ENCODE measurements at regions not wholly inside any gene's neighbourhood (a gene's known extent, or its start where the extent isn't known, plus 50 kb on each side); places are given as distances from the start of the nearest gene placed in this dataset.

DNA sequence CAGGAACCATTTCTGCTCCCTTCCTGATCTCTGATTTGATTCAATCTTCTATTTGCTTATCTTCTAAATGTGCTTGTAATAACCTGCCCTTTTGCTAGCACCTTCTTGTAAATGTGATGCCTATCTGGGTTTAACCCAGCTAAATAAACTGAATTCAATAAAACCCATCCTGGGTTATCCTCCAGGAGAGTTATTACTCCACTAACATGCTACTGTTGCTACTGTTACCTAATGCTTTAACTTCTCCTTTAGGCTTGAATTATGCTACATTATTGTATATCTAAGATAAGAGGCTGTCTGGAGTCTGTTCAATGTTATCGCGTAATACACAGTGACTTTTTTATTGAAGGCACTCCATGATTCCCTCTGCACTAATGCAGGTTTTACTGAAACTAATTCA, 206.5 kb upstream of the CTAGE1 start:
- TF ChIP-seq GATA1 (IDR thresholded peaks at IDR 0.05; ENCODE audit: low read depth, low read length) (no peak), POLR2A (IDR thresholded peaks at IDR 0.05; ENCODE audit: low read length) (no peak)
- DNase-seq, result no peak

DNA sequence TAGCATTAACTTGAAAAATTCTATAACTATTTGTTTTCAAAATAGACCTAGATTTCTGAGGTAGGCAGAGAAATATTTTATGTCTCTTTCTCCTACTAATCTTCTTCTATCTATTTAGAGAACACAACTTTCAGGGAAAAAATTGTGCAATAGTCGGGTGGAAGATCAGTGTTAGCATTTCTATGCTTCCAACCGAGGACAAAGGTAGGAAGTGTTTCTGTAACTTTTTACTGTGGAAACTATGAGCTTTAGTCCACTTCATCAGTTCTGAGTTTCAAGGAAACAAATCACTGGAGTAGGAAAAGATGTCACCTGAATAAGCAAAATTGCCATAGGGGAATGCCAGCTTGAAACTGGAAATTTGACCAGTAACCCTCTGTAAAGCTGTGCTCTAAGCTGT, 207.7 kb upstream of the CTAGE1 start:
- TF ChIP-seq GATA1 (IDR thresholded peaks at IDR 0.05; ENCODE audit: low read depth, low read length), result no peak
- no peak for TF ChIP-seq POLR2A (IDR thresholded peaks at IDR 0.05; ENCODE audit: low read length)
- no peak for DNase-seq

DNA sequence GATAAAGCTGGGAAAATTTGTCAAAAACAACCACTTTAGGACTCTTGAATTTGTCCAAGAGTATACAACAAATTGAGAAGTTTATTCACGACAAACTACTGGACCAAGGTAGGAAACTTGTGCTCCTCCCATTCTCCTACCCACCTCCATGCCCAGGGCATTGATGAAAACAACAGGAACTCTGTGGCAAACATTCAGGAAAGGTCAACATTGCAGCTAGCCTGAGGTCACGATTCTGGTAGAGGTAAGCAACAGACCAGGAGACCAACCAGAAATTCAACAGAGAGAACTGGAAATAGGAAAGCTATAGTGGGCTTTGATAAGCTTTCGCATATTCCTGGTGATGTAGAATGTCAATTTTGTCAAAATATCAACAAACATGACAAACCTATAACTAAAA, 209.1 kb upstream of the CTAGE1 start:
- no peak for TF ChIP-seq POLR2A (IDR thresholded peaks at IDR 0.05; ENCODE audit: low read length)
- TF ChIP-seq GATA1 (IDR thresholded peaks at IDR 0.05; ENCODE audit: low read depth, low read length), result no peak
- no peak for DNase-seq

DNA sequence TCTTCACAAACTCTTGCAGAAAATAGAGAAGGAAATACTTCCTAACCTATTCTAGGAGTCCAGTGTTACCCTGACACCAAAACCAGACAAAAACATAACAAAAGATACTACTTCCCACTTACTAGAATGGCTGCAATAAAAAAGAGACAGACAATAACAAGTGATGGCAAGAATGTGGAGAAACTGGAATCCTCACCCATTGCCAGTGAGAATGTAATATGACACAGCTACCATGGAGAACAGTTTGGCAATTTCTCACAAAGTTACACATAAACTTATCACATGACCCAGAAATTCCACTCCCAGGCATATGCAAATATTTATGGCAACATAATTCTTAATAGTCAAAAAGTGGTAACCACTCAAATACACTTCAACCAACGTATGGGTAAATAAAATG, 209.8 kb upstream of the CTAGE1 start:
- TF ChIP-seq GATA1 (IDR thresholded peaks at IDR 0.05; ENCODE audit: low read depth, low read length), result no peak
- no peak for TF ChIP-seq POLR2A (IDR thresholded peaks at IDR 0.05; ENCODE audit: low read length)
- no peak for DNase-seq

DNA sequence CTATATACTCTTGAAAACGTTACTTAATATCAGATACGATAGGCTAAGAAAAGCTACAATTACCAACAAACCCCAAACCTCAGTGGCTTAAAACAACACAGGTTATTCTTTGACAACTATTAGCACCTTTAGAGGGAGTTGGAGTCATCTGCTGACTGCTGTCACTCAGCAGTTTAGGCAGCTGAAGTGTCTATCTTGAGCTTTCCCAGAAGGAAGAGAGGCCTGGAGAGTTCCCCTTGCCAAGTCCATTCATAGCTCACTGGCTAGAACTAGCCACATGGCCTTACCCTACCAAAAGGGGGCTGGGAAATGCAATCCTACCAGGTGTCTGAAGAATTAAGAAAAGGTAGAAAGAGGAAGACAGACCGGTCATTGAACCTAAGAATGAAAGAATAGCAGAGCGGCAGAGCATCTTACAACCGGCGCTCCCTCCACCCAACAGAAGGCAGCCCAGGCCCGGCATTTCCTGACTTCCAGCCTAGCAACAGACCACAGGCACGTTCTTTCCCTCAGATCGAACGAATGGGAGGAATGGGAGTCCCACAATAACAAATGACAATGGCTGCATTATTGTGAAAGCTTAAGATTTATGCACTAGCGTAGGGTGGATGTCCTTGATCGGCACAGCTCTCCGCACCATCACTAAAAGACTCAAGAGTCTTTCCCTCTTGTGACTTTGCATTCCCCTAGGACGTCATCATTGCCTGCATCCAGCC, 211.2 kb upstream of the CTAGE1 start:
- TF ChIP-seq GATA1 (IDR thresholded peaks at IDR 0.05; ENCODE audit: low read depth, low read length) (no peak), POLR2A (IDR thresholded peaks at IDR 0.05; ENCODE audit: low read length) (no peak)
- DNase-seq, result no peak

DNA sequence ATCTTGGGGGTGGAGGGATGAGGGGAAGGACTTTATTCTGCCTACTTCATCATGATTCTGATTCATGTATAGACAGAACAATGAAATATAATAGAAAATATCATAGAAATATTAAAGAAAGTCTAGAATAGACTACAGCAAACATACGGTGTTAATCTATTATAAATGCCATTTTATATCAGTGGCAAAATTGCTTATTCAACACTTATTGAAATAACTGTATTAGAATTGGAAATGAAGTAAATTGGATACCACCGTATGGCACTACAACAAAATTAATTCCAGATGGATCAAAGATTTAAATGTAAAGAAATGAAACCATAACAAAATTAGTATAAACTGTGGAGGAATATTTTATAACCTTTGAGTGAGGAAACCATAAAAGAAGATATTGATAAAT, 213.3 kb upstream of the CTAGE1 start:
- no peak for TF ChIP-seq GATA1 (IDR thresholded peaks at IDR 0.05; ENCODE audit: low read depth, low read length)
- TF ChIP-seq POLR2A (IDR thresholded peaks at IDR 0.05; ENCODE audit: low read length), result no peak
- no peak for DNase-seq

DNA sequence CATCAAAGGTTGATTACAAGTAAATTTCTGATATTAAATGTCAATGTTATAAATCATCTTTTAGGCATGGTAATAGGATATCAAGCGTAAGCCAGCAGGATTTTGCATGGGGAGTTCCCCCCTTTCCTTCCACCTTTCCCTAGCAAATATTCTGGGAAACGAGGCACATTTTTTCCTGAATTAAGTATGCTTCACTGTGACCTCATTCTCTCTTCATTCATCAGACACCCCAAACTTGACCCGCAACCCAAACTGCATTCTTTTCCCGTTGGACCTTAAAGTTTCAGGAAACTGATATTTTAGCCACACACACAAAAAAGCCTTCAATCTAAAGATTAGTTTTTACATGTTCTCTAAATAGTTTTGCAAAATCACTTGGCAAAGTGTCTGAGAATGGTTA, 214.5 kb upstream of the CTAGE1 start:
- DNase-seq, result no peak
- TF ChIP-seq POLR2A (IDR thresholded peaks at IDR 0.05; ENCODE audit: low read length) (no peak), GATA1 (IDR thresholded peaks at IDR 0.05; ENCODE audit: low read depth, low read length) (no peak)

DNA sequence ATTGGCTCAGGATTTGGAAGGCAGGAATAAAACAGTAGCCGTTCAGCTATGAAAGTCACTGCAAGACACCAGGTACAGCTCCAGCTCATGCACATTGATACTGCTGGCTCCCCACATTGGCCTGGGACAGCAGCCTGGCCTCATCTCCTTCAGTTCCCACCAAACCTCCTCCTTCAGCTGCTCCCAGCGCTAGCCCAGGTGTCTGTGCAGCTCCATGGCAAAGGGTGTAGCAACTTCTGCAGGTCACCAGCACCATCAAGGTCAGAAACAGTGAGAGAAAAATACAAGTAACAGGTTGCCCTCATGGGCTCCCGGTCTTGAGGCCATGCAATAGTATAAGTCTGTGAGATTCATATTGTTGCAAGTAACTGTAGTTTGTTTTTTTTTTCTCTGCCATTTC, 216.7 kb upstream of the CTAGE1 start:
- no peak for DNase-seq
- TF ChIP-seq POLR2A (IDR thresholded peaks at IDR 0.05; ENCODE audit: low read length), result no peak
- no peak for TF ChIP-seq GATA1 (IDR thresholded peaks at IDR 0.05; ENCODE audit: low read depth, low read length)

DNA sequence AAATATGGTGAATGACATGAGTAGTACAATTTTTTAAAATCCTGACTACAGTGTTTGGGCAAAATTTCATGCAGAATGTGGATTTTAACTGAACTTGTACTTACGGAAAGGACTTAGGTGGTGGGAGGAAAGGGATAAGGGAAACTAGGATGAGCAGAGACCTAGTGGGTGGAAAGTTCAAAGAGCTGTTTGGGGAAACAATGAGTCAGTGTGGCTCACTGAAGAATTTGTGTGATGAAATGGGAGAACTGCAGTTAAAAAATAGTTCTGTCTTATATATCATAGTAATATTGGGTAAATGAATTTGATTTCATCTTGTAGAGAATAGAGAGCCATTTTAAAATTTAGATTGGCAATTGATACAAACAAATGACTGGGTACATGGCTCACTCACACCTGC, 220.1 kb upstream of the CTAGE1 start:
- DNase-seq, result no peak
- TF ChIP-seq GATA1 (IDR thresholded peaks at IDR 0.05; ENCODE audit: low read depth, low read length), result no peak
- no peak for TF ChIP-seq POLR2A (IDR thresholded peaks at IDR 0.05; ENCODE audit: low read length)

DNA sequence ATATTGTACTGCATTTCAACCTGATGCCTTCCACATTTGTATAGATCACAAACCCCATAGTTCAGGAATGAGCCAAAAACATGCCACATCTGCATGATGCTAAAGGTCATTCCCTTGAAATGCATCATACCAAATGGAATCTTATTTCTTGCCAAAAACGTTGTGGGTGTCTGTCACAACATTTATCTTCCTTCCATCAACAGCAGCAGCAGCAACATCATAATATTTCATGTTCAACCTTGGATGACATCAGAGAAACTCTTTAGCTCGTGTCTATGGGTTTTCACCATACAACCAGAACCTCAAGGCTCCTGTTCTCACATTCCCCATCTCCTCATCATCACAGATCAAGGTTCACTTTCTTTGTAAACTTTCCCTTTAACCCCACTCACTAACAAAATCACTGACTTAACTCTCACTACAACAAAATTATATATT, 221.3 kb upstream of the CTAGE1 start:
- no peak for TF ChIP-seq GATA1 (IDR thresholded peaks at IDR 0.05; ENCODE audit: low read depth, low read length)
- no peak for TF ChIP-seq POLR2A (IDR thresholded peaks at IDR 0.05; ENCODE audit: low read length)
- DNase-seq, result no peak

DNA sequence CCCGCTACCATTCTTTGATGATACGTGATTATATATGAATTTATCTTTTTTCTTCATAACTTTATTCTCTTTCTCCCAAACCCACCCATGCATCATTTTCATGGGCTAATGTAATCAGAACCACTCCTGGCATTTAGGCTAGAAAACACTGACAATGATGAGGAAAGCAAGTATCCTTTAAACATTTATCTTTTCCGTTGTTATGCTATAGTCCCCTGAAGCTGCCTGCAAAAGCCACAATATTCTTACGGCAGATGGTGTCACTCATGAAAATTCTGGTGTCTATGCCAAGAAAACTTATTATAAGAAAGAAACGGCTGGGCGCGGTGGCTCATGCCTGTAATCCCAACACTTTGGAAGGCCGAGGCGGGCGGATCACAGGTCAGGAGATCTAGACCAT, 221.8 kb upstream of the CTAGE1 start:
- DNase-seq, result no peak
- TF ChIP-seq GATA1 (IDR thresholded peaks at IDR 0.05; ENCODE audit: low read depth, low read length) (no peak), POLR2A (IDR thresholded peaks at IDR 0.05; ENCODE audit: low read length) (no peak)

DNA sequence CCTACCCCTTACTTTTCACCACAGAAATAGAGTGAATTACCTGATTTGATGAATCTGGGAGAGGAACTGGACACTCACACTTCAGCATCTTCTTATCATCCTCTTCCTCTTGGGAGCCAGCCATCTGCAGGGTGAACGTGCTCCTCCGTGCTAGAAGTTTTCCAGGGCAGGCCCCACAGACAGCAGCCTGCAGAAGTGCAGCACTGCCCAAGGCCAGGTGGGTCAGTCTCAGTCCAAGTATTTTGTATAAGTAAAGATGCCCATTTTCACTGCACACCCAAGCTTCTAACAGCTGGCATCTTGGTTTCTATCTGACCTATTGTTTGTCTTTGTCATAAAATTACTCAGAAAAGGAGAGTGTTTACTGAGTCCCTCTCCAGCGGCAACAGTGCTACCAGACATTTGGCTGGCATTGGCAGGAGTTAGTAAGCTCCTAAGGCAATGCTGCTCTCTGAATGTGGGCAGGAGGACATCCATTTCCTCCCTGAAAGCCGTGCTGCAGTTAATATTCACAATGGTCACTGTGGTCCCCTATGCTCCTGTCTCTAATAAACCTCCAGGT, 222.6 kb upstream of the CTAGE1 start:
- DNase-seq, result no peak
- TF ChIP-seq POLR2A (IDR thresholded peaks at IDR 0.05; ENCODE audit: low read length) (no peak), GATA1 (IDR thresholded peaks at IDR 0.05; ENCODE audit: low read depth, low read length) (no peak)

DNA sequence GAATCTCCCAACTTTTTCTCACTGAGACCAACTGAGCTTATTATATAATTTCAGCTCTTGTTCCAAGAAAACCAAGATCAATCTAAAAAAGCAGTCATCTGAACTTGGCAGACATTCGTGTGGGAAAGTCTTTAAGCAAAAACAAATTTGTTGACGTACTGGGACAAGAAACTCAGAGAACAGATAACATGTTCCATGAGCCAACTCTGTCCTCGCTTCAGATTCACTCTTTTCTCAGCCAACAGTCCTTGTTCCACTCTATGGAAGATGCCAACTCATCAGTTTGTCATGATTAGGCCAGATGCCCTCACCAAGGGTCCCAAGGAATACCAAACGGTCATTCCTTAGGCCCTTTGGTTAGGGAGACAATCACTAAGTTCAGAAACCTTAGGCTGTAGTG, 224.2 kb upstream of the CTAGE1 start:
- no peak for DNase-seq

DNA sequence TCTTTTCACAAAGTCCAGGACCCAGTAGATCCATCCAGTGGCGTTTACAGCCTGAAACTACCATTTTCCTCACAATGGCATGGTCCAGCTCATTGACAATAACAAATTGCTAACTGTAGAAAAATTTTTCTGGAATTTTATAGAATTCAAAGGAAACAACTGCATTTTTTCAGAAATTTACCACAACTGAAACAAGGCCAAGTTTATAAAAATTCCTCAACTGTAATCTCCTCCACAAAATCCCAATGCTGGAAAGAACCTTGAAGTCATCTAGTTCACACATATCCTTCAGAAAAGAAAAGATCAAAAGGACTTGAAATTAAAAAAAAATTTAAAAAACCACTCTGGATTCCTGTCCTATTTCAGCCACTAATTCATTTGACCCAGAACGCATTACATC, 226.0 kb upstream of the CTAGE1 start:
- DNase-seq, result no peak
- TF ChIP-seq GATA1 (IDR thresholded peaks at IDR 0.05; ENCODE audit: low read depth, low read length) (no peak), POLR2A (IDR thresholded peaks at IDR 0.05; ENCODE audit: low read length) (no peak)

More for the DNA sequence above, 224.2 kb upstream of the CTAGE1 start:
- TF ChIP-seq GATA1 (IDR thresholded peaks at IDR 0.05; ENCODE audit: low read depth, low read length), result no peak
- no peak for TF ChIP-seq POLR2A (IDR thresholded peaks at IDR 0.05; ENCODE audit: low read length)

DNA sequence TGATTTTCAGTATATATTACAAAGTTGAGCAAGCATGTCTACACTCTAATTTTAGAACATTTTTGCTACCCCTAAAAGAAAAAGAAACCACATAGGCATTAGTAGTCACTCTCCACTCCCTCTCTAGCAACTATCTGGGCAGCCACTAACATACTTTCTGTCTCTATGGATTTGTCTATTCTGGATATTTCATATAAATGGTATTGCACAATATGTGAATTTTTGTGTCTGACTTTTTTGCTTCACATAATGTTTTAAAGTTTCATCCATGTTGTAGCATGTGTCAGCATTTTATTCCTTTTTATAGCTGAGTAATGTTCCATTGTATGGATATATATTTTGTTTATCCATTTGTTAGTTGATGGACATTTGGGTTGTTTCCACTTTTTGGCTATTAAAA, 232.5 kb upstream of the CTAGE1 start:
- no peak for TF ChIP-seq GATA1 (IDR thresholded peaks at IDR 0.05; ENCODE audit: low read depth, low read length)
- no peak for TF ChIP-seq POLR2A (IDR thresholded peaks at IDR 0.05; ENCODE audit: low read length)
- DNase-seq, result no peak

Data from erythroblast (primary cell).